ENCODE measurements at regions not wholly inside any gene's neighbourhood (a gene's known extent, or its start where the extent isn't known, plus 50 kb on each side); places are given as distances from the start of the nearest gene placed in this dataset.

DNA sequence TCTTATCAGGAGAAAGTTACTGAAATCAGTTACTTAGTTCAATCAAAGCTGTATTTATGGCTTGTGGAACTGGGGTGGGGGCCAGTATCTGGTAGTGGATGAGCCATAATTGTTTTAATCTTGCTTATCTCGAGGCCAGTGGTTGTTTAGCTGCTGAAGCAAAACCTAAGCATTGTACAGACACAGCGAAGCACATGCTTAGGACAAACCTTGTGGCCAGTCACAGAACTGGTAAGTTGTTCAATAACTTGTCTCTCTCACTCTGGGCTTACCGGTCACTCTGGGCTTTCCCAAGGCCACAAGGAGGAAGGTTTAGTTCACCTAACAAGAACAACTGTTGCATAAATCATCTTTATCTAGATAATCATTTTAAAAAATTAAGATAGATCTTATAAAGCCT, 296.6 kb upstream of the NETO1 start:
- TF ChIP-seq EP300 (IDR thresholded peaks at IDR 0.05) (no peak), POLR2A (IDR thresholded peaks at IDR 0.05) (no peak)
- H3K4me1 ChIP-seq = no peaks in the 10 kb centered on the region
- ATAC-seq = no peak
- no peak overlapping the region for H3K4me3 ChIP-seq
- WGBS, 2 donors (ENCODE audit: low coverage in 1 of 2) = 73% methylated on average over 3 of the region's 3 CpGs
- H3K27me3 ChIP-seq = no peaks in the 10 kb centered on the region
- no peaks in the 10 kb centered on the region for H3K36me3 ChIP-seq
- no peak overlapping the region for H3K27ac ChIP-seq
- no peaks in the 10 kb centered on the region for H3K9me3 ChIP-seq

DNA sequence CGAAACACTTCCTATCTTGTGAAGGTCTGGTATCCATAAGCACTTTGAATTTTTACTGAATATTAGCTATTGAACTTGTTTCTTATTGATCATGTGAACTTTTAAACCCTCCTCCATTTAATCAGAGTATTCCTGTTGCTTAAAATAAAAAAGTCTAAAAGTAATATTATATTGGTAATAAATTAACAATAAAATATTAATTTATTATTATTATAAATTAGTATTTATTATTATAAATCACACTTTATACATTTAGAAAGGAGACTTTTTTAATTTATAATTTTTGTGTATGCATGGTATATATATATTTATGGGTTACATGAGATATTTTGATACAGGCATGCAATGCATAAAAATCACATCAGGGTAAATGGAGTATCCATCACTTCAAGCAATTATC, 295.4 kb upstream of the NETO1 start:
- 44 to 50% methylated on average over 1 of the region's 1 CpG for WGBS, 2 donors (ENCODE audit: low coverage in 1 of 2)
- Histone ChIP-seq H3K4me3 (no peak overlapping the region), H3K27ac (no peak overlapping the region), H3K9me3 (no peaks in the 10 kb centered on the region), H3K27me3 (no peaks in the 10 kb centered on the region), H3K36me3 (no peaks in the 10 kb centered on the region), H3K4me1 (no peaks in the 10 kb centered on the region)
- TF ChIP-seq POLR2A (IDR thresholded peaks at IDR 0.05) = no peak
- no peak for TF ChIP-seq EP300 (IDR thresholded peaks at IDR 0.05)
- no peak for ATAC-seq

DNA sequence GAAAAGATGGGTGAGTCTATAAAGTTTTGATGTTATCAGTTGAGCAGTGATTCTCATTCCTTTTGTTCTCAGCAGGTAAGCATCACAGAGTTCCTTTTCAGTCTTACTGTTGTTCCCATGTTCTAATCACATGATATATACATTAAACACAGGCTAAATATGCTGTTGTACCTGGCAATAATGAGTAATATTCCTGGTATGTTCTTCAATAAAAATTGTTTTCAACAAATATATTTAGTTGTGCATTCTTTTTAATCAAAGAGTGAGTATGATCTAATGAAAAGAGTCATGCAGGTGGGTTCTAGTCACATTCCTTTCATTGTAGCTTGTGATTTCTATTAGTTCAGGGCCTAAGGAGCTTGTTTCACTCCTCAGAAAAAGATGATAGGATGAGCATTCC, 288.3 kb upstream of the NETO1 start:
- Histone ChIP-seq H3K27ac (no peak overlapping the region), H3K36me3 (no peaks in the 10 kb centered on the region), H3K4me1 (no peaks in the 10 kb centered on the region), H3K4me3 (no peak overlapping the region), H3K27me3 (no peaks in the 10 kb centered on the region), H3K9me3 (no peaks in the 10 kb centered on the region)
- no peak for ATAC-seq
- TF ChIP-seq EP300 (IDR thresholded peaks at IDR 0.05) = no peak
- TF ChIP-seq POLR2AphosphoS5 (IDR thresholded peaks at IDR 0.05) = no peak
- TF ChIP-seq POLR2A (IDR thresholded peaks at IDR 0.05) = no peak
- TF ChIP-seq, protein P1, sequence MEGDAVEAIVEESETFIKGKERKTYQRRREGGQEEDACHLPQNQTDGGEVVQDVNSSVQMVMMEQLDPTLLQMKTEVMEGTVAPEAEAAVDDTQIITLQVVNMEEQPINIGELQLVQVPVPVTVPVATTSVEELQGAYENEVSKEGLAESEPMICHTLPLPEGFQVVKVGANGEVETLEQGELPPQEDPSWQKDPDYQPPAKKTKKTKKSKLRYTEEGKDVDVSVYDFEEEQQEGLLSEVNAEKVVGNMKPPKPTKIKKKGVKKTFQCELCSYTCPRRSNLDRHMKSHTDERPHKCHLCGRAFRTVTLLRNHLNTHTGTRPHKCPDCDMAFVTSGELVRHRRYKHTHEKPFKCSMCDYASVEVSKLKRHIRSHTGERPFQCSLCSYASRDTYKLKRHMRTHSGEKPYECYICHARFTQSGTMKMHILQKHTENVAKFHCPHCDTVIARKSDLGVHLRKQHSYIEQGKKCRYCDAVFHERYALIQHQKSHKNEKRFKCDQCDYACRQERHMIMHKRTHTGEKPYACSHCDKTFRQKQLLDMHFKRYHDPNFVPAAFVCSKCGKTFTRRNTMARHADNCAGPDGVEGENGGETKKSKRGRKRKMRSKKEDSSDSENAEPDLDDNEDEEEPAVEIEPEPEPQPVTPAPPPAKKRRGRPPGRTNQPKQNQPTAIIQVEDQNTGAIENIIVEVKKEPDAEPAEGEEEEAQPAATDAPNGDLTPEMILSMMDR (IDR thresholded peaks at IDR 0.05) = no peak

DNA sequence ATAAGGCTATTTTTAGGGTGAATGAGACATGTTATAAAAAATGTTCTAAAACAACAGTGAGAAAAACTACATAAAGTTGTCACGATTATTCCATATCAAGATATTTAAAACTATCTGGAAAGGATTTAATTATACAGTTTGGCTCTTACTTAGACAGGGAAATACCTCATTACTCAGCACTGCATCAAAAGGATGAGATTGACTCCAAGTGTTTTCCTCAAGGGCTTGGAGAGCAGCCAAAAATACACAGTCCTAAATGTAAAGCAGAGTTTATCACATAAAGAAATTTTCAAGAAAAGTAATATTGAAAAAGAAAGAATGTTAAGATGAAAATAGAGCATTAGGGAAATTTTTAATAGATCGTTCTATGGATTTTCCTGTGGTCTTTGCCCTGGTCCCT, 285.5 kb upstream of the NETO1 start:
- Histone ChIP-seq H3K4me3 (no peak overlapping the region), H3K27me3 (no peaks in the 10 kb centered on the region), H3K36me3 (no peaks in the 10 kb centered on the region), H3K4me1 (no peaks in the 10 kb centered on the region), H3K9me3 (no peaks in the 10 kb centered on the region), H3K27ac (no peak overlapping the region)
- TF ChIP-seq POLR2A (IDR thresholded peaks at IDR 0.05) (no peak), POLR2AphosphoS5 (IDR thresholded peaks at IDR 0.05) (no peak), EP300 (IDR thresholded peaks at IDR 0.05) (no peak)
- TF ChIP-seq, protein P1 (IDR thresholded peaks at IDR 0.05) = no peak
- no peak for ATAC-seq
- WGBS, 2 donors (ENCODE audit: low coverage in 1 of 2) = 34 to 41% methylated on average over 2 of the region's 2 CpGs

DNA sequence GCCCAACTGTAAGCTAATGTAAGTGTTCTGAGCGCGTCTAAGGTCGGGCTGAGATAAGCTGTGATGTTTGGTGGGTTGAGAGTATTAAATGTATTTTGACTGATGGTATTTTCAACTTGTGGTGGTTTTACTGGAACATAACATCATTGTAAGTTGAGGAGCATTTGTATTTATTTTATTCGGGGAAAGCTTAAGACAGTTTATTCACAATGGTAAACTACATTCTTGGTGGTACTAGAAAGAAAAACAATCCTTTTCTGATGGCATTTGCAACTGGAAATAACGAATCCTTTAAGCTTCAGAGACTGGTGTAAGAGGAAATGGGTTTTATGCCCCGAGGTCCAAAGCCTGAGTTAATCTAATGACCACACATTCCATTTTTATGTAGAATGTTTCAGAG, 283.3 kb upstream of the NETO1 start:
- 42 to 70% methylated on average over 6 of the region's 6 CpGs for WGBS, 2 donors (ENCODE audit: low coverage in 1 of 2)
- H3K27me3 ChIP-seq = no peaks in the 10 kb centered on the region
- TF ChIP-seq POLR2AphosphoS5 (IDR thresholded peaks at IDR 0.05) = no peak
- TF ChIP-seq EP300 (IDR thresholded peaks at IDR 0.05) = no peak
- no peak for TF ChIP-seq POLR2A (IDR thresholded peaks at IDR 0.05)
- TF ChIP-seq, protein P1 (IDR thresholded peaks at IDR 0.05) = no peak
- H3K9me3 ChIP-seq = no peaks in the 10 kb centered on the region
- H3K4me1 ChIP-seq = no peaks in the 10 kb centered on the region
- no peak overlapping the region for H3K27ac ChIP-seq
- H3K4me3 ChIP-seq = no peak overlapping the region
- H3K36me3 ChIP-seq = no peaks in the 10 kb centered on the region
- no peak for ATAC-seq

DNA sequence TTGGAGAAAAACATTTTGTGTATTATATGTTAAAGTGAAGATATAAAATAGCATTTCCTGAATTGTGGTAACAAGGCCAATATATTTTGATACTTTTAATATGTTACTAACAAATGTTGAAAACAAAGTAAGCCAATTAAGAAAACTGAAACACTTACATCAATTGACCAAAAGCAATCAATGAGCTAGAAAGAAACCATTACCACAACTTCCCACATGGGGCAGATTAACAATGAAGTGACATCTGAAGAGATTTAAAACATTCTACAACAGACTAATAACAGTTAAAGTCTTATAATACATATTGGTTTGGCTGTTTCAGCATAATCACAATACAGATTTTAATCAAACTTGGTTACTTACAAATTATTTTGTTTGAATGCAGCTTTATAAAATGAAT, 282.4 kb upstream of the NETO1 start:
- TF ChIP-seq, protein P1 (IDR thresholded peaks at IDR 0.05) = no peak
- TF ChIP-seq POLR2A (IDR thresholded peaks at IDR 0.05) = no peak
- no peak for TF ChIP-seq POLR2AphosphoS5 (IDR thresholded peaks at IDR 0.05)
- no peak for TF ChIP-seq EP300 (IDR thresholded peaks at IDR 0.05)
- no peaks in the 10 kb centered on the region for H3K36me3 ChIP-seq
- no peaks in the 10 kb centered on the region for H3K27me3 ChIP-seq
- H3K4me3 ChIP-seq = no peak overlapping the region
- H3K9me3 ChIP-seq = no peaks in the 10 kb centered on the region
- ATAC-seq = no peak
- no peak overlapping the region for H3K27ac ChIP-seq
- H3K4me1 ChIP-seq = no peaks in the 10 kb centered on the region

All from gastroesophageal sphincter (tissue), 4 donors.